ENCODE measurements at regions not wholly inside any gene's neighbourhood (a gene's known extent, or its start where the extent isn't known, plus 50 kb on each side); places are given as distances from the start of the nearest gene placed in this dataset.

DNA sequence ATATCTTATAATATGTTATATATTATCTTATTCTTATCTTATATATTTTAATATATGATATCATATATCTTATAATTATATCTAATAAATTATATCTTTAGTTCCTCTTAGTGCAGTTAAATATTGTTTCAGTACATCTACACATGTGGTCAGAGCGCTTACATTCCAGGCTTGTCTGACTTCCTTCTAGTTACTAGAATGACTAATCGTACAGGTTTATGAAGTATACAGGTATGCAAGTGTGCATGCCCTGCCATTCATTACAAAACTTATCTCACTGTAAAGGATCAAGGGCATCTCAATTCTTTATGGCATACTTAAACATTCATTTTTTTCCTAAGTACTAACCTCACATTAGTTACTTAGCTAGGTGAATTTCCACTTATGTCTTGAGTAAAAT is 1278.0 kb upstream of the MAP3K7 start:
- no peak for DNase-seq

DNA sequence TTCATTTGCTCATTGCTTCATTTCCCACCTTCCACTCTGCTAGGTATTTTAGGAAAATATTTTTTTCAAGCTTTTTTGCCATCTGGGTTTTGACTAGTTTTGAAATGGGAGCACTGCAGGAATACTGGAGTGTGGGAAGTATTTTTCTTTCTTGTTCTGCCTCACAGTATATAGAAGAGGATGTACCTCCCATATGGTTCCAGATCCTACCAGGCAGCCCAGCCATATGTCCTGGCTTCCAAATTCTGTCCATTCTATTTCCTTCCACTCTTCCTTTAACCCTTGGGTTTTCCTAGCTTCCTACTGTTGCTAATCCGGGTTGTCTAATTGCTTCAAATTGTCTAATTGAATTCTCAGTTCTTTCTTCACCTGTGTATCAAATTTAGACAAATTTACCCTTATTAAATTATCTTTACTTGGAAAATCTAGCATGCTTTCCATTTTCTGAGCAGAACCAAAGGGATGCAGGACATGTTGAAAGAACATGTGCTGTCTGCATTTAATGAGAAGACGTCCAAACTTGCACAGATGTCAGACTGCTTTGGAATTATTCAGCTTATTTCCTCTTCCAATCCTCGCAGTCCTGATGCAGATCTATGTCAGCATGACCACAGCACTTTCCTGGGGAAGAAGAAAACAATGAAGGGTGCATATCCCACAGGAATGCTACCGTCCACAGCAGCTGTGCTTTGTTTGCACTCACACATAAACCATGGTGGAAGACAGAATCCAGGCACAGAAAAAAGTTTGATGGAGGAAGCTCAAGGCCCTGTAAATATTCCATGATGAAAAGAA is 1273.9 kb upstream of the MAP3K7 start:
- DNase-seq, result no peak

- no peak for DNase-seq
These were observed 1265.4 kb upstream of the MAP3K7 start for GRCh38 chr6:91852252-91852651.

DNA sequence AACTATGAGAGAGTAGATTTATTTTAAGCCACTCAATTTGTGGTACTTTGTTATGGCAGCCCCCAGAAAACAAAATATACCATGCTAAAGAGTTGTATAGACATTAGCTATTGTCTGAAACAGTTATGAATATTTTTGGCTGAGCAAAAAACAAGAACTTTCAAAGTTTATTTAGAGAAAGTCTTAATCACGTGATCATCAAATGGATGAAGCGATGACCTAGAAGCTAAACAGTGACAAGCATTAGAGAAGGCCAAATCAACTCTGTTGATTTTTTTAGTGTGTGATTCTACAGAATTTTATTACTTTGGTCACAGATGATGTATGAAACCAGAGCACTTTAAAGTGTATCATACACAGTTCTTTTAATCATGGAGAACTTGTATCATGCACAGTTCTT is 1247.9 kb upstream of the MAP3K7 start:
- DNase-seq, result no peak

DNA sequence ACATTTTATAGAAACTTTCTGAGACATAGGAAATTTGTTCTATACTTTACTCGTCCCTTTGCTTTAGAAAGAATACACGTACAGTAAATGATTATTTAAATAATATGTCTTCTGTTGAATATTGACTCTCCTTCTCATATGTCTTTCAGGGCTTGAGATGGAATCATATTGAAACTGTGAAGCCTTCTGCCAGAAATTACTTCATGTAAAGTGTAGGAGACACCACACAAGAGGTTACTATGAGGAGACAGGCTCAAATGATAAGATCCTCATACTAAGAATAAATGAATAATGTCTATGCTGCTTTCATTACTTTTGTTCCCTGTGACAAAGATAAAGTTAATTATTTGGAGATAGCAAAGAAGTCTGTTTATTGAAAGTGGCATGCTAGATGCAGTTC is 1240.3 kb upstream of the MAP3K7 start:
- no peak for DNase-seq

DNA sequence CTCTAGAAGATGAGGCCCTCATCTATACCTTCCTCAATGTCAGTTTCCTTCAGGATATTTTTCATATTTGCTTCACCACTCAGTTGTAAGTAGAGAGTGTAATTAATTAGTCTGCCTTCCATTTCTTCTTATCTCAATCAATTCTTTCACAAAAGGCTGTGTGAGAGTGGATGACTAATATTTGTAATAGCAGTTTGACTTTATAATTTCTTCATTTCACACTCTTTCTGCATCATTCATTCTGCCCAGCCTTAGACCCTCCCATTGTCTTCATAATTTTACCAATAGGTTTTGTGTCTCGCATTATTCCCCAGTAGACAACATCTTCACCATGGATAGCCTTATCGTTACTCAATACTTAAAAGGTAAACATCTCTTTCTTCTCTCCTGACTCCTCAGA is 1239.3 kb upstream of the MAP3K7 start:
- no peak for DNase-seq

- no peak for DNase-seq
These were observed 1237.5 kb upstream of the MAP3K7 start for GRCh38 chr6:91824331-91824730.

- DNase-seq, result no peak
These were observed 1235.7 kb upstream of the MAP3K7 start for GRCh38 chr6:91822581-91822980.

DNA sequence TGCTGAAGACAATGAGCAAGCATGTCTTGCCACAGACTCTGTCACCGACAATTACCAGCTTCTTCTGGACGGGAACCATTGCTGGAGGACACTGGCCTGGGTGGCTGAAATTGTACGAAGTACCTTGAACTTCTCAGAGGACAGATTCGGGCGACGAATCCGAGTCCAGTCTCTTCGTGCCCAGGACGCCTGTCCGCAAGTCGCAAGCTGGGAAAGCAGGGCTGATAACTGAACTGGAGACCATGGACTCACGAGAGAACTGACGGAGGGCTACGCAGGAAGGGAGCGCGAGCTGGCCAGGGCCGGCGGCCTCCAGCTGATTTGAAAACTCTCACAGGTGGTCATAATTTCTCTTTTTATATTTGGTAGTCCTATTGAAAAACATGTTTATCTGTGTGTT is 1229.5 kb upstream of the MAP3K7 start:
- no peak for DNase-seq

DNA sequence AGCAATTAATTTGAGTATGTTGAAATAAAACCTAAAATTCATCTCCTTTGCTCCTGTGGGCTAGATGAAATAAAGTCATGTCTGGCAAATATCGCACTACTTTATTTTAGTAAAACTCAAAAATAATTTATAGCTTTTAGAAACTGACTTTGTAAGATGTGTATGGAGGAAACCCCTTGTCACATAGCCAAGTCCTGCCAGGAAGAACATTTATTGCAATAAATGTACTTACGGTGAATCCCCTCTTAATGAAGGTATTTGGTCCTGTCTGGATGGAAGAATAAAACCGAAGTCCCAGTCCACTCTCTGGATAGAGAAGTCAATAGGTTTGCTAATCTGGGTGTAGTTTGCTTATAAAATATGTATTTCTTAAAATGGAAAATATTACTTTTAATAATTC is 1226.8 kb upstream of the MAP3K7 start:
- DNase-seq, result no peak

GRCh38 chr6:91812596-91813274 is 1225.9 kb upstream of the MAP3K7 start:
- DNase-seq, result no peak

DNA sequence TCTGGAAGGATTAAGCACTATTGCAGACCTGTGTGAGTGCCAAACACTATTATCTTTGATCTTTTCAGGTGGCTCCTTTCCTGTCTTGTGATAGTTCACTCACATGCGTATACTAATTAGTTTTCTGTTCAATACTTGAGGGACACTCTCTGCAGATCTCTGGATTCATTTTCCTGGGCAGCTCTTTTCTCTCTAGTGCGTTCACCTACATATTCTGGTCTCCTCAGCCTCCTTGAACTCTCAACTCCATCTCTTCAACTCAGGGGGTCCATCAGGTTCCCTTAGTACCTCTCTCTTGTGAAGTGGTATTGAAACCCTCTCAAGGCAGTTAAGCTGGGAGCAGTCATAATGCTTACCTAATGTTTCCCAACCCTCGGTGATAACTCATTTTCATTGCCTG is 1218.1 kb upstream of the MAP3K7 start:
- no peak for DNase-seq

- no peak for DNase-seq
These were observed 1215.6 kb upstream of the MAP3K7 start for GRCh38 chr6:91802431-91802830.

- DNase-seq, result no peak
These were observed 1209.7 kb upstream of the MAP3K7 start for GRCh38 chr6:91796603-91797002.

DNA sequence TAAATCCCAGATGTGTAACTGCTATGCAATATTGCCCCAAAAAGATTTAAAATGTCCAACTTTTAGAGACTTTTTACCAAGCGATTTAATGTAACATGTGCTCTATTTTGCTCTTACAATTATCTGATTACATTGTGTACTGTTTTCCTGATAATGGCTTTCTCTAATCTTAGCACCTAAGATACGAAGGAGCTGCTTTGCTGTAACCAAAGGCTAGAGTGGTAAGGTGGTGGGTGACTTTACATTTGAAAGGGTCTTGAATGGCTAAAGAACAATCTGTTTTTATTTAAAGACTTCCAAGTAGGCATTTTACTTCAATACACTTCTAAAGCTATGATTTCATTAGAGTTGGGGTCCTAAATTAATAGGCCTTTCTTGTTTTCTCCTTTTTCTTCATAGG is 1201.6 kb upstream of the MAP3K7 start:
- DNase-seq, result no peak

DNA sequence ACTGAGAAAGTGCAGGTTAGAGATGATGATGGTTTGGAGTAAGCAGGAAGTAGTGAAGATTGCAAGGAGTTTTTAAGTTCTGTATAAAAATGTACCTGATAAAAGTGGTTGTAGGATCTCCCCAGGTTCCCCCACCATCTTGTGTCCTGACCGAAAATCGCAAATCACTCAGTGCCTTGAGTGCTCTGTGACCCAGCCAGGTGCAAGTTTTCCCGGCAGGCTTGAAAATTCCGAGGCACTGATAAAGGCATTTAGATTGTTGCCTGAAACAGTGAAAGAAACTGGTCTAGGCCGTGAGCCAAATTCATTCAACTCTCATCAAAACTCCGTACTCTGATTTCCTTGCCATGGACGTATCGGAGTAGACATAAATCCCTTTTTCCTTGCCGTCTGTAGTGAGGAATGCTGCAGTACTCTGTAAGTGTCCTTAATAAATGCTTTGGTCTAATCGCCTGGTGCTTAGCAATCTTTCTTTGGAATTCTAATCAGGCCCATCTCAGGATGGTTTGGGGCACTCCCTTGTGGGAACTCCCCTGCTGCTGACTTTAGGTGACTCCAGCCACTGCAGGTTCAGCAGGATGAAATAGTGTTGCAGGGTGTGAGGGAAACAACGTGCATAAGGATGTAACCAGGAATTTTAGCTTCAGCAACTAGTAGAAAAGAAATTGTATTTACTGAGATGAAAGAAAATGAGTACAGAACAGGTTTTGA is 1199.8 kb upstream of the MAP3K7 start:
- DNase-seq, result no peak

DNA sequence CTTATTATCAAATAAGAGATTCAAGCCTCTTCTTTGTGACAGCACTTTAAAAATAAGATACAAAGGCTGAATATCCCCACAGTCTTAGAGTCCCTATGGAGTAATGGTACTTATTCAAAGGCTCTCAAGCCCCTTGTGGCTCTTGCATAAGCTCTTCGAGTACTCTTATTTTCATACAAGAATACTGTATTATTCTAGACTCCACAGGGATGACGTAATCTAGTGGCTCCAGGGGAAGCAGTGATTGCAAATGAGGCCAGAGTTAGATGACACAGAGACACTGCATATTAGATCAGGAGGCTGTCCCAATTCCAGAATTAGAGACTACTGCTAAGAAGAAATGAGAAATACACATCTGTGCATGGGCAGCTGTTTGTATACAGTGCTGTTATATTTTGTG is 1195.9 kb upstream of the MAP3K7 start:
- no peak for DNase-seq

DNA sequence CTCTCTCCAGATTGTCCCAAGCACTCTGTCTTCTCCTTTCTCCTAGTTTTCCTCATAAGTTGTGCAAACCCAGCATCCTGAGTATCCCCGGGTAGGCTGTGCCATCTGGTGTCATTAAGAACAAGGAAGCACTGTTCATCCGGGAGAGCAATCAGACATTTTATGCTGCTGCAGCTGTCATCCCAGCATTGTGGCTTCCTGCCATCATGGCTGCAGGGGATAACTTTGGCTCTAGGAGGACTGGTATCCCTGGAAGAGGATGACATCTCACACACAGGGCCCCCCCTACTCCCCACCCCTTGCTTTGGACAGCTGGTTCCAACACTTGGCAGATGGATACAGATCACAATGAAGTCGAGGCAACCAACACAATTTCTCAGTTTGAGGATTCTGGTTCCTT is 1195.1 kb upstream of the MAP3K7 start:
- DNase-seq, result peak; percentile 33

DNA sequence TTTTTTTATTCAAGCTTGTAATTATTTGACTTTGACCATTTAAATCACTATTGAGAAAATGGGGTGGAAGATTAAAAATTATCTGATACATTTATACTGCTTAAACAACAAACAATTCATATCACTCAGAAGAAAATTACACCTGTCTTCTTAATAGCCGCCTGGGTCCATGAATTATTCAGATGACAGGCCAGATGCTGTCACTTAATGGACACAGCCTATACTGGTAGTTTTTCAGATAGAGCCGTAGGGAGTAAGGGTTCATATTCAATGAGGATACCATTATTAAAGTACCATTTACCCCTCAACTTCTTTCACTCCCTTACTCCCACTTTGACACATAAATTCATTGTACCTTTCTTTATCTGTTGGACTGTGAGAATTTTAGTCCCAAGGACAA is 1193.4 kb upstream of the MAP3K7 start:
- no peak for DNase-seq

- no peak for DNase-seq
These were observed 1174.7 kb upstream of the MAP3K7 start for GRCh38 chr6:91761621-91762020.

- DNase-seq, result no peak
These were observed 1167.8 kb upstream of the MAP3K7 start for GRCh38 chr6:91754691-91755090.

DNA sequence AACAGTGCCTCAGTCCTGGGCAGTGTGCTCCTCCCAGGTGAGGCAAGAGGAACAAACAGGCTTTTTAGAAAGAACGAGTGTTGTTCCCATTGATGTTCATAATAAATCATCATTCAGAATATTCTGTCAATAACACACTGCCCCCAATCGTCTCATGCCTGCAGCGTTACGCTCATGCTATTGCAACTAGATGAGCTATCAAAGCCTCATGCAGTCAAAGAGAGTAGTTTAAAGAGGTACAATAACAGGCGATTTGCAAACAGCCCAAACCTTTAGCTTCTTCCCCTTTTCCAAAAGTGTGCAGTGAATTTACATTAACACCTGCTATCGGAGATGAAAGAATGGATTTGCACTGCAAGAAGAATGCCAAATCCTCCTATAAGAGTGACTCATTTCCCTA is 1164.7 kb upstream of the MAP3K7 start:
- DNase-seq, result no peak

- no peak for DNase-seq
These were observed 1157.7 kb upstream of the MAP3K7 start for GRCh38 chr6:91744566-91744965.

DNA sequence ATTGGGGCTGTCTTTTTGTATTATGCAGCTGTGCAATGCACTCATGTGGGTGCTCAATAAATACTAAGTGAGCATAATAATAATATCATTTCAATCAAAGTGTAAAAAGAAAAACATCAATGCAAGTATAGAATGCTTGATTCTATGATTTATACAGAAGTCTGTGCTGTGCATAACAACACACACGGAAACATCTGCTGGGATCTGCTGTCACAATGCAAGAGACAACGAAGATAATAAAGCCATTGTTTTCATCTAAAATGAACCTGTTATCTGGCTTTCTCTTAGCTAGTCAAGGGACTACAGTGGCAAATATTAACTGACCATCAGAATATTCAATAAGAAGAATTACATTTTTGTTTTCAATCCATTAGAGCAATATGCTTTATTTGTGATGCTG is 1156.9 kb upstream of the MAP3K7 start:
- no peak for DNase-seq

Data from COR-L47 (cell line).